Muscle of leg (tissue), 3 donors: ENCODE measurements at regions not wholly inside any gene's neighbourhood (a gene's known extent, or its start where the extent isn't known, plus 50 kb on each side); places are given as distances from the start of the nearest gene placed in this dataset.

ENCODE experiments used
- DNase-seq: peaks from one replicate; pipeline ENCODE4 v3.0.0; 2013
- H3K27ac ChIP-seq: one replicate; pipeline ENCODE4 v1.5.1; 2013; ENCODE audit warnings: mild to moderate bottlenecking, low read length, control low read depth
- H3K27me3 ChIP-seq: one replicate; pipeline ENCODE4 v1.6.1; 2013; ENCODE audit warnings: low read length; ENCODE audit not compliant: control insufficient read depth, insufficient read depth
- H3K36me3 ChIP-seq: one replicate; pipeline ENCODE4 v1.6.1; 2013; ENCODE audit warnings: low read length; ENCODE audit not compliant: control insufficient read depth, insufficient read depth
- H3K4me1 ChIP-seq: one replicate; pipeline ENCODE4 v1.6.1; 2013; ENCODE audit warnings: low read length; ENCODE audit not compliant: control insufficient read depth, insufficient read depth
- H3K4me3 ChIP-seq: one replicate; pipeline ENCODE4 v1.5.1; 2013; ENCODE audit warnings: low read length, control low read depth
- H3K9me3 ChIP-seq: replicated peaks from 2 replicates; pipeline ENCODE4 v1.6.1; 2013; ENCODE audit warnings: low read depth, low read length; ENCODE audit not compliant: control insufficient read depth
- whole genome bisulfite sequencing: methylation state at CpG from one replicate; pipeline ENCODE4 v1.1.5; 2013; ENCODE audit warnings: missing lambda C conversion rate; ENCODE audit not compliant: insufficient coverage; 5-methylcytosine and 5-hydroxymethylcytosine counted together

- no peaks in the 10 kb centered on the region for H3K4me1 ChIP-seq
- DNase-seq, result no peak
- H3K27ac ChIP-seq, result no peak overlapping the region
- H3K36me3 ChIP-seq, result no peaks in the 10 kb centered on the region
- peaks cover 5% of the 10 kb centered on the region for H3K27me3 ChIP-seq
- WGBS, result 65% methylated on average over 3 of the region's 7 CpGs
- H3K9me3 ChIP-seq, result peaks cover 8% of the 10 kb centered on the region
- no peak overlapping the region for H3K4me3 ChIP-seq
Observed at GRCh38 chr13:111448504-111448903, 128.1 kb downstream of the TEX29 start.

GRCh38 chr13:111449041-111449440 is 128.6 kb downstream of the TEX29 start:
- H3K27ac ChIP-seq, result no peak overlapping the region
- no peaks in the 10 kb centered on the region for H3K36me3 ChIP-seq
- H3K4me3 ChIP-seq, result no peak overlapping the region
- peaks cover 8% of the 10 kb centered on the region for H3K9me3 ChIP-seq
- H3K4me1 ChIP-seq, result no peaks in the 10 kb centered on the region
- peaks cover 5% of the 10 kb centered on the region for H3K27me3 ChIP-seq
- 78% methylated on average over 5 of the region's 7 CpGs for WGBS
- DNase-seq, result no peak

GRCh38 chr13:111451402-111451801 is 131.0 kb downstream of the TEX29 start:
- DNase-seq, result no peak
- no peaks in the 10 kb centered on the region for H3K36me3 ChIP-seq

GRCh38 chr13:111456452-111457230 is 136.2 kb downstream of the TEX29 start:
- no peaks in the 10 kb centered on the region for H3K36me3 ChIP-seq
- H3K4me3 ChIP-seq, result no peak overlapping the region
- 87% methylated on average over 15 of the region's 20 CpGs for WGBS
- peaks cover 8% of the 10 kb centered on the region for H3K27me3 ChIP-seq
- H3K4me1 ChIP-seq, result peaks cover 7% of the 10 kb centered on the region
- no peak overlapping the region for H3K27ac ChIP-seq
- no peaks in the 10 kb centered on the region for H3K9me3 ChIP-seq
- DNase-seq, result no peak

More at GRCh38 chr13:111451402-111451801, 131.0 kb downstream of the TEX29 start:
- Histone ChIP-seq H3K27ac (no peak overlapping the region), H3K4me3 (no peak overlapping the region), H3K27me3 (peaks cover 5% of the 10 kb centered on the region), H3K4me1 (no peaks in the 10 kb centered on the region), H3K9me3 (peaks cover 8% of the 10 kb centered on the region)
- WGBS, result 83% methylated on average over 12 of the region's 14 CpGs

- no peaks in the 10 kb centered on the region for H3K9me3 ChIP-seq
- H3K27me3 ChIP-seq, result peaks cover 16% of the 10 kb centered on the region
- H3K4me1 ChIP-seq, result peaks cover 7% of the 10 kb centered on the region
- no peak overlapping the region for H3K27ac ChIP-seq
- no peak for DNase-seq
- H3K36me3 ChIP-seq, result no peaks in the 10 kb centered on the region
- WGBS, result 81% methylated on average over 10 of the region's 12 CpGs
- no peak overlapping the region for H3K4me3 ChIP-seq
Observed at GRCh38 chr13:111458001-111458531, 137.6 kb downstream of the TEX29 start.

- Histone ChIP-seq H3K9me3 (no peaks in the 10 kb centered on the region), H3K27ac (no peak overlapping the region), H3K4me3 (no peak overlapping the region), H3K4me1 (peaks cover 7% of the 10 kb centered on the region), H3K27me3 (peaks cover 18% of the 10 kb centered on the region), H3K36me3 (no peaks in the 10 kb centered on the region)
- 82% methylated on average over 16 of the region's 16 CpGs for WGBS
- DNase-seq, result no peak
Observed at GRCh38 chr13:111458739-111459138, 138.3 kb downstream of the TEX29 start.

- Histone ChIP-seq H3K4me1 (peaks cover 7% of the 10 kb centered on the region), H3K27me3 (peaks cover 20% of the 10 kb centered on the region), H3K4me3 (no peak overlapping the region), H3K27ac (no peak overlapping the region), H3K9me3 (no peaks in the 10 kb centered on the region), H3K36me3 (no peaks in the 10 kb centered on the region)
- 69% methylated on average over 9 of the region's 9 CpGs for WGBS
- no peak for DNase-seq
Observed at GRCh38 chr13:111459803-111460547, 139.5 kb downstream of the TEX29 start.

GRCh38 chr13:111460548-111461444 is 140.4 kb downstream of the TEX29 start:
- no peak overlapping the region for H3K4me3 ChIP-seq
- peaks cover 22% of the 10 kb centered on the region for H3K27me3 ChIP-seq
- no peak overlapping the region for H3K27ac ChIP-seq
- WGBS, result 60% methylated on average over 14 of the region's 22 CpGs
- H3K9me3 ChIP-seq, result no peaks in the 10 kb centered on the region
- DNase-seq, result peak; percentile 85
- peaks cover 7% of the 10 kb centered on the region for H3K4me1 ChIP-seq
- H3K36me3 ChIP-seq, result no peaks in the 10 kb centered on the region

- peaks cover 3% of the 10 kb centered on the region for H3K9me3 ChIP-seq
- 51% methylated on average over 8 of the region's 15 CpGs for WGBS
- no peaks in the 10 kb centered on the region for H3K36me3 ChIP-seq
- no peak overlapping the region for H3K4me3 ChIP-seq
- no peak overlapping the region for H3K27ac ChIP-seq
- DNase-seq, result no peak
- peaks cover 7% of the 10 kb centered on the region for H3K4me1 ChIP-seq
- H3K27me3 ChIP-seq, result peaks cover 22% of the 10 kb centered on the region
Observed at GRCh38 chr13:111461445-111462149, 141.2 kb downstream of the TEX29 start.
